A673 (cell line): ENCODE measurements at regions not wholly inside any gene's neighbourhood (a gene's known extent, or its start where the extent isn't known, plus 50 kb on each side); places are given as distances from the start of the nearest gene placed in this dataset.

Experiments used
- CTCF ChIP-seq: fragments of 300-800, 200-600 bp; sonication (generic); conservative IDR thresholded peaks from 2 replicates; pipeline ENCODE4 v1.5.1; 2017; ENCODE audit warnings: low read depth, mild to moderate bottlenecking, antibody characterized with exemption, low read length, moderate library complexity, mixed read lengths
- EZH2 ChIP-seq: fragments of 200-600 bp; sonication (generic); IDR thresholded peaks from 2 replicates; pipeline ENCODE4 v1.6.1; 2017; ENCODE audit warnings: borderline replicate concordance, low read depth, mild to moderate bottlenecking, mixed read lengths, antibody characterized with exemption, low read length; ENCODE audit not compliant: poor library complexity, severe bottlenecking

- no peak for TF ChIP-seq CTCF
- TF ChIP-seq EZH2: no peak
These were observed 550.8 kb downstream of the EFNB2 start for GRCh38 chr13:105984646-105985045.
